Heart right ventricle (tissue), 16 donors: ENCODE measurements at regions not wholly inside any gene's neighbourhood (a gene's known extent, or its start where the extent isn't known, plus 50 kb on each side); places are given as distances from the start of the nearest gene placed in this dataset.

ENCODE experiments used
- ATAC-seq, 8 donors: fragments of 200-7000 bp; cut with Tn5 transposase; one replicate each; pipeline ENCODE4 v1.9.1; 2020; ENCODE audit warnings: mild to moderate bottlenecking in 8 of 8, moderate library complexity in 8 of 8, moderate number of reproducible peaks in 1 of 8
- DNase-seq, 2 donors: peaks; one replicate each; pipeline ENCODE4 v3.0.0-alpha.2; 2020
- H3K27ac ChIP-seq, 10 donors: fragments of 200-600 bp; sonication (generic) in 2 of 10; one replicate each; pipeline versions ENCODE4 v1.5.0 to v1.8.0; 2020 to 2022; ENCODE audit warnings: mild to moderate bottlenecking in 3 of 10
- H3K27me3 ChIP-seq, 7 donors: fragments of 200-600 bp; one replicate each; pipeline ENCODE4 v1.8.0; 2021 to 2022; ENCODE audit warnings: mild to moderate bottlenecking in 2 of 7
- H3K36me3 ChIP-seq, 9 donors: fragments of 200-600 bp; sonication (generic) in 1 of 9; one replicate each; pipeline versions ENCODE4 v1.5.0 to v1.8.0; 2020 to 2022; ENCODE audit warnings: mild to moderate bottlenecking in 2 of 9
- H3K4me1 ChIP-seq, 9 donors: fragments of 200-600 bp; sonication (generic) in 1 of 9; one replicate each; pipeline versions ENCODE4 v1.5.0 to v1.8.0; 2020 to 2022; ENCODE audit warnings: mild to moderate bottlenecking in 4 of 9
- H3K4me3 ChIP-seq, 10 donors: fragments of 200-600 bp; sonication (generic) in 2 of 10; one replicate each; pipeline versions ENCODE4 v1.5.0 to v1.8.0; 2020 to 2022; ENCODE audit warnings: mild to moderate bottlenecking in 7 of 10, moderate library complexity in 2 of 10
- H3K9me3 ChIP-seq, 11 donors: fragments of 200-600 bp in 10 of 11; sonication (generic) in 2 of 11; one replicate each; pipeline versions ENCODE4 v1.5.0 to v1.8.0; 2013 to 2022; ENCODE audit warnings: mild to moderate bottlenecking in 2 of 11, control low read depth in 1 of 11, moderate library complexity in 1 of 11
- WGBS, 2 donors: extraction: QIAGEN DNeasy Blood & Tissue Kit; methylation state at CpG; one replicate each; pipeline ENCODE4 v1.1.7; 2013; ENCODE audit warnings: inconsistent platforms in 1 of 2; 5-methylcytosine and 5-hydroxymethylcytosine counted together
- intact Hi-C, 10 donors: fragments of 100-400 bp; cut with DNase I; formaldehyde crosslinking; loops; one replicate each; pipeline versions ENCODE4 v1.11.1 to v1.14.2; 2022
- TF ChIP-seq, protein P1 (sequence below), 9 donors: fragments of 200-600 bp; sonication (generic) in 2 of 9; IDR thresholded peaks; one replicate each; pipeline versions ENCODE4 v1.5.0 to v1.8.0; 2021 to 2022; ENCODE audit warnings: antibody characterized with exemption in 9 of 9, mild to moderate bottlenecking in 5 of 9, moderate library complexity in 1 of 9
- donor health status: Arrhythmogenic right ventricular cardiomyopathy.
- donor health status: ischemic (EF 13 %, LVEDD 7.1; RV severe dilation, severe dysfunction).
- donor health status: healthy with polysubstance abuse.
- donor health status: DM: no; HTN: yes; CAD: no.
- donor health status: DM: no; HTN: no; CAD: no.
- donor health status: ischemic (EF 25% LVEDD 6.9; RV normal size, moderate dysfunction).
- donor health status: ischemic (EF 25% LVEDD 5.7; RV mildly dilated, moderate dysfunction).
- donor health status: healthy.
- donor health status: DM: yes; HTN: yes; CAD: no.
- donor health status: Ischemic cardiomyopathy.
- donor health status: ischemic (EF 35%, LVEDD 5.7; RV mildly dilated, moderate dysfunction).
- donor health status: nonischemic (EF 11% LVEDD 7.7; RV severe dilation, severe dysfunction).
- donor health status: DM: yes; HTN: yes; CAD: no.
- donor health status: PGD.
- donor health status: ischemic (EF 29% LVEDD 5.4; RV normal size, mild dysfunction).
- donor health status: nonischemic (EF 23%, LVEDD 6.1; RV moderate dilation, normal function).

DNA sequence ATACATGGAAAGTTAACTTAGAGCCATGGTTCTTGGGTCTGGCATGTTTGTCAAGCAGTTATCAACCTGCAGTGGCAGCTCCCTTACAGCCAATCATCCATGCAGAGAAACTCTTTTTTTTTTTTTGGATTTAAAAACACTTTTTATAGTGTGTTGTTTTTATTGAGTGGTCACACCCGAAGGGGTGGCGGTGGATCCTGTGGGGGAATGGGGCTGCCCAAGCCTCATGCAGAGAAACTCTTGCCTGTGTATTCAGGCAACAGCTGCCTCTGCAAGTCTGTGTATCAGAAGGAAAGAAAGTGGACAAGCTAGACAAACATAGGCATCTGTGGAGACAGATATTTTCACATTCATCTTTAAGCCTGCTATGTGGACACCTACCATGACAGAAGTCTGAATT lies 104.8 kb downstream of the GLUL start:
- no peak for DNase-seq
- TF ChIP-seq, protein P1, sequence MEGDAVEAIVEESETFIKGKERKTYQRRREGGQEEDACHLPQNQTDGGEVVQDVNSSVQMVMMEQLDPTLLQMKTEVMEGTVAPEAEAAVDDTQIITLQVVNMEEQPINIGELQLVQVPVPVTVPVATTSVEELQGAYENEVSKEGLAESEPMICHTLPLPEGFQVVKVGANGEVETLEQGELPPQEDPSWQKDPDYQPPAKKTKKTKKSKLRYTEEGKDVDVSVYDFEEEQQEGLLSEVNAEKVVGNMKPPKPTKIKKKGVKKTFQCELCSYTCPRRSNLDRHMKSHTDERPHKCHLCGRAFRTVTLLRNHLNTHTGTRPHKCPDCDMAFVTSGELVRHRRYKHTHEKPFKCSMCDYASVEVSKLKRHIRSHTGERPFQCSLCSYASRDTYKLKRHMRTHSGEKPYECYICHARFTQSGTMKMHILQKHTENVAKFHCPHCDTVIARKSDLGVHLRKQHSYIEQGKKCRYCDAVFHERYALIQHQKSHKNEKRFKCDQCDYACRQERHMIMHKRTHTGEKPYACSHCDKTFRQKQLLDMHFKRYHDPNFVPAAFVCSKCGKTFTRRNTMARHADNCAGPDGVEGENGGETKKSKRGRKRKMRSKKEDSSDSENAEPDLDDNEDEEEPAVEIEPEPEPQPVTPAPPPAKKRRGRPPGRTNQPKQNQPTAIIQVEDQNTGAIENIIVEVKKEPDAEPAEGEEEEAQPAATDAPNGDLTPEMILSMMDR (IDR thresholded peaks at IDR 0.05) = no peak
- no peaks in the 10 kb centered on the region for H3K36me3 ChIP-seq
- H3K27me3 ChIP-seq = no peaks in the 10 kb centered on the region
- H3K27ac ChIP-seq = no peak overlapping the region
- WGBS, 2 donors = 93 to 98% methylated on average over 2 of the region's 2 CpGs
- intact Hi-C loops = loop anchor here in 2 of 10 donors (10.0 kb wide), 1 partner anchor 142 kb away; no protein-coding TSS in a partner anchor
- H3K9me3 ChIP-seq = no peaks in the 10 kb centered on the region
- no peak overlapping the region for H3K4me3 ChIP-seq
- peaks cover 4 to 42% (median 25%) of the 10 kb centered on the region in 9 donors for H3K4me1 ChIP-seq
- no peak for ATAC-seq

DNA sequence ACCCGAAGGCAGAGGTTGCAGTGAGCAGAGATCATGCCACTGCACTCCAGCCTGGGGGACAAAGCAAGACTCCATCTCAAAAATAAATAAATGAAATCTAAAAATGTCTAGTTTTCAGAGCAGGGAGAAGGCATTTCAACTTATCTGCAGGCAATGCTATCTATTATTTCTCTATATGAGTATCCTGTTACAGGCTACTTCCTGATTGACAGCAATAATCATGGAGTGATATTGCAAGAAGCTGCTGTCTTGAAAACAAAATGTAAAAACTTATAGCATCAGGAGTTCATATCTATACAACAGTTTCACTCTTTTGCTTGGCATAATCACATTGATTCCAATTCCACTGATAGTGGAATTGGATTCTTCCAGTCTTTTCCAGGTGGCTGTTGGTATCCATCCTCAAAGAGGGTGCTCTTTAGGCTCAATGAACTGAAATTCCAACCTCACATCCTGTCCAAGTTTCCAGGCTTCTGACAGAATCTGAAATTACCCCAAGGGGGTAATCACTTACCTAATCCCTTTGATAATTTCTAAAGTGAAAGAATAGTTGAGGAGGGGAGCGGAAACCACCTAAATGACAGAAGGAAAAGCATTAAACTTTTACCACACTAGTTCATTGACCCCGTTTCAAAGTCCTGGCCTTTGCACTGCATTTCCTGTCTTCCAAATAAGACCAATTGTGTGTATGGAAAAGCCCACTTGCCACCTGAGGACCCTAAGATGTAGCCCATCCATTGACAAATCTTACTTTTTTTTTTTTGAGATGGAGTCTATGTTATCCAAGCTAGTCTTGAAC lies 107.6 kb downstream of the GLUL start:
- H3K4me1 ChIP-seq = peaks cover 0 to 25% (median 6%) of the 10 kb centered on the region in 9 donors
- TF ChIP-seq, protein P1 (IDR thresholded peaks at IDR 0.05) = no peak
- 77 to 82% methylated on average over 3 of the region's 3 CpGs for WGBS, 2 donors
- no peak overlapping the region for H3K4me3 ChIP-seq
- no peaks in the 10 kb centered on the region for H3K36me3 ChIP-seq
- ATAC-seq = no peak
- intact Hi-C loops = loop anchor here in 2 of 10 donors (10.0 kb wide), 1 partner anchor 139 kb away; no protein-coding TSS in a partner anchor
- H3K27ac ChIP-seq = no peak overlapping the region
- no peak for DNase-seq
- no peaks in the 10 kb centered on the region for H3K9me3 ChIP-seq
- H3K27me3 ChIP-seq = no peaks in the 10 kb centered on the region

DNA sequence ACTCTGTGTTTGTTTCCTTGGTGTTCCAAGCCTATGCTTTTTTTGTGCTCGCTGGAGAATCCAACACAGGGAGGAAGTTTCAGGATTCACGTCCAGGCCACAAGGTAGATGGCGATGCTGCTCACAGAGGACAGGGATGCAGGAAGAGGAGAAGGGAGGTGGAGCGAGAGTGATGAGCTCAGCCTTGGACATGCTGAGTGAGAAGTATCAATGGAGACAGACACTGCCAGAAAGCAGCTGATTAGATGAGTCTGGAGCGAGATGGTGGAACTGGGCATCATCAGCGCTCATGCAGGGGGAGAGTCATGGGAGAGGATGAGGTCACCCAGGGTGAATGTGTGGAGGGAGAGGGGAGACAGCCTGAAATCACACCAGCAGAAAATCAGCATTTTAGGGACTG lies 110.0 kb downstream of the GLUL start:
- intact Hi-C loops = loop anchor here in 2 of 10 donors (10.0 kb wide), 1 partner anchor 137 kb away; no protein-coding TSS in a partner anchor
- Histone ChIP-seq H3K27me3 (no peaks in the 10 kb centered on the region), H3K36me3 (no peaks in the 10 kb centered on the region), H3K27ac (no peak overlapping the region), H3K4me3 (no peak overlapping the region), H3K9me3 (no peaks in the 10 kb centered on the region), H3K4me1 (peaks cover 0 to 24% (median 3%) of the 10 kb centered on the region in 9 donors)
- ATAC-seq (peak in 7 of 8 donors; percentile 12 to 64 (median 57)), DNase-seq (peak in 1 of 2 donors; percentile 14)
- 64 to 65% methylated on average over 6 of the region's 6 CpGs for WGBS, 2 donors
- TF ChIP-seq, protein P1 (IDR thresholded peaks at IDR 0.05) = no peak

DNA sequence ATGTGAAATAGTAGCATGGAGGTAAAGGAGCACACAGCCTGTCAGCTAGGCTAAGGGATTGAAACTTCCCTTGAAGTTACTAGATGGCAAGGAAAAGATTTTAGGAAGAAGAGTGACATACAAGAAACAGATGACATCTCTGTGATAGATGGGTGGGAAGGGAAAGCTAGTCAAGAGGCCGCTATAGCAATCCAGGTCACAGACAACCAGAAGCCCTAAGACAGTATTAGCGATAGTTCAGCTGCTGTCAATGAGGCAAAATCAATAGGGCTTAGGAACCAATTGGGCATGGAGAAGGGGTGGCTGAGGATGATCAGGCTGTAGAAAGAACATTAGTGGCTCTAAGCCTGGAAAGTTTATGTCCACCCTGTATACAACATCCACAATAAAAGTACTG lies 111.1 kb downstream of the GLUL start:
- intact Hi-C loops = loop anchor here in 2 of 10 donors (10.0 kb wide), 1 partner anchor 136 kb away; no protein-coding TSS in a partner anchor
- H3K9me3 ChIP-seq = no peaks in the 10 kb centered on the region
- H3K27me3 ChIP-seq = no peaks in the 10 kb centered on the region
- DNase-seq (no peak), ATAC-seq (no peak)
- peaks cover 0 to 24% (median 3%) of the 10 kb centered on the region in 9 donors for H3K4me1 ChIP-seq
- TF ChIP-seq, protein P1 (IDR thresholded peaks at IDR 0.05) = no peak
- H3K4me3 ChIP-seq = no peak overlapping the region
- no peaks in the 10 kb centered on the region for H3K36me3 ChIP-seq
- peak overlapping the region in 1 of 10 donors; percentile 10 for H3K27ac ChIP-seq
- 98 to 100% methylated on average over 2 of the region's 2 CpGs for WGBS, 2 donors
